Choroid plexus epithelial cell (primary cell): ENCODE measurements at regions not wholly inside any gene's neighbourhood (a gene's known extent, or its start where the extent isn't known, plus 50 kb on each side); places are given as distances from the start of the nearest gene placed in this dataset.

Experiments
- DNase-seq: peaks from one replicate; pipeline ENCODE4 v3.0.0-alpha.2; 2010; ENCODE audit warnings: low read depth
- H3K4me3 ChIP-seq: 2 replicates; pipeline ENCODE4 v1.5.1; 2011; ENCODE audit warnings: low read depth, mild to moderate bottlenecking, control low read depth, low read length, moderate library complexity
- TF ChIP-seq, protein P1 (sequence below): conservative IDR thresholded peaks from 2 replicates; pipeline ENCODE4 v1.5.1; 2011; ENCODE audit warnings: low read depth, mild to moderate bottlenecking, control low read depth, inconsistent platforms, low read length, moderate library complexity

GRCh38 chr13:29684441-29684840, 89.0 kb upstream of the SLC7A1 start:
- H3K4me3 ChIP-seq, result no peak overlapping the region
- TF ChIP-seq, protein P1, sequence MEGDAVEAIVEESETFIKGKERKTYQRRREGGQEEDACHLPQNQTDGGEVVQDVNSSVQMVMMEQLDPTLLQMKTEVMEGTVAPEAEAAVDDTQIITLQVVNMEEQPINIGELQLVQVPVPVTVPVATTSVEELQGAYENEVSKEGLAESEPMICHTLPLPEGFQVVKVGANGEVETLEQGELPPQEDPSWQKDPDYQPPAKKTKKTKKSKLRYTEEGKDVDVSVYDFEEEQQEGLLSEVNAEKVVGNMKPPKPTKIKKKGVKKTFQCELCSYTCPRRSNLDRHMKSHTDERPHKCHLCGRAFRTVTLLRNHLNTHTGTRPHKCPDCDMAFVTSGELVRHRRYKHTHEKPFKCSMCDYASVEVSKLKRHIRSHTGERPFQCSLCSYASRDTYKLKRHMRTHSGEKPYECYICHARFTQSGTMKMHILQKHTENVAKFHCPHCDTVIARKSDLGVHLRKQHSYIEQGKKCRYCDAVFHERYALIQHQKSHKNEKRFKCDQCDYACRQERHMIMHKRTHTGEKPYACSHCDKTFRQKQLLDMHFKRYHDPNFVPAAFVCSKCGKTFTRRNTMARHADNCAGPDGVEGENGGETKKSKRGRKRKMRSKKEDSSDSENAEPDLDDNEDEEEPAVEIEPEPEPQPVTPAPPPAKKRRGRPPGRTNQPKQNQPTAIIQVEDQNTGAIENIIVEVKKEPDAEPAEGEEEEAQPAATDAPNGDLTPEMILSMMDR, result no peak
- no peak for DNase-seq

- no peak for DNase-seq
- no peak overlapping the region for H3K4me3 ChIP-seq
- TF ChIP-seq, protein P1, result no peak
Measured at GRCh38 chr13:29683041-29683440, 87.6 kb upstream of the SLC7A1 start.

DNA sequence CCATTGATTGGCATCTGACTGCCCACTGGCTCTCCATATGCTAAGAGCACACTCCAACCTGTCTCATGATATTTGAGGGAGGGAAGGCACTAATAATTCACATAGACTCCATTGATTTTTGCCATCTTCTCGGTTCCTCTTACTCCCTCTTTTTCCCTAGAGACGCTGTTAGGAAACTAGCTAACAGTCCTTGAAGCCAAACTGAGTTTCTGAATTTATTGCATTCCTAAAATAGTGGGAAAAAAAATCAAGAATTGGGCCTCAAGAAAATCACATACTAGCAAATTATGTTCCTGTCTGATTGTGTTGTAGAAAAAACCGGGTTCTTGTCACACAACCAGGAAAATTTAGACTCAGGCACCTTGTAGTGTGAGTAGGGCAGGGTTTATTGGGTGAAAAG, 86.4 kb upstream of the SLC7A1 start:
- DNase-seq, result no peak
- TF ChIP-seq, protein P1, result no peak
- H3K4me3 ChIP-seq, result no peak overlapping the region

GRCh38 chr13:29679396-29680053, 84.0 kb upstream of the SLC7A1 start:
- TF ChIP-seq, protein P1, result no peak
- DNase-seq, result no peak
- no peak overlapping the region for H3K4me3 ChIP-seq

- DNase-seq, result no peak
- TF ChIP-seq, protein P1, result no peak
- no peak overlapping the region for H3K4me3 ChIP-seq
Measured at GRCh38 chr13:29677627-29678026, 82.1 kb upstream of the SLC7A1 start.

- TF ChIP-seq, protein P1, result no peak
- H3K4me3 ChIP-seq, result no peak overlapping the region
- no peak for DNase-seq
Measured at GRCh38 chr13:29676941-29677452, 81.5 kb upstream of the SLC7A1 start.

DNA sequence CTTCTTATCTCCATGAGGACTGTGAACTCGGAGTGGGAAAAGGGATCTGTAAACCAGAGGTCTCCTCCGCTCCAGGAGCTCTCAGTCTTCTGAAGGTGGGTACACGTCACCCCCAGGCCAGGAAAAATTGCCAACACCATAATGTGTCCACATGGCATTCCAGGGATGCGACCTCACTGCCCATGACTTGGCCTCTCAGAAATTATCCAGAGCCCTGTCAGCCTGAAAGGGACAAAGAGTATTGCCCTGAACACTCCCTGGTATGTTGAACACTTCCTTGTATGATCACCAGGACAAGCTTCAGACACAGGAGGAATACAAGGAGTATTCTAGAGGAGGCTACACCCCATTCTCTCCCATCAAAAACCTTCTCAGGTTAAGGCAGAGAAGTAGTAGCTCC, 81.0 kb upstream of the SLC7A1 start:
- no peak overlapping the region for H3K4me3 ChIP-seq
- TF ChIP-seq, protein P1, result no peak
- no peak for DNase-seq
